NT2/D1 (cell line): ENCODE measurements at regions not wholly inside any gene's neighbourhood (a gene's known extent, or its start where the extent isn't known, plus 50 kb on each side); places are given as distances from the start of the nearest gene placed in this dataset.

ENCODE experiments used
- SUZ12 ChIP-seq: IDR thresholded peaks from 2 replicates; pipeline ENCODE4 v1.6.1; 2011; ENCODE audit not compliant: insufficient read length, insufficient read depth; ENCODE audit errors: extremely low read depth
- ZNF274 ChIP-seq: IDR thresholded peaks from 2 replicates; pipeline ENCODE4 v1.6.1; 2011; ENCODE audit warnings: mild to moderate bottlenecking, low read depth, low read length

- TF ChIP-seq ZNF274 = no peak
- no peak for TF ChIP-seq SUZ12
Measured at GRCh38 chr5:157959370-157959769, 100.4 kb upstream of the CLINT1 start.
